PC-9 (cell line): ENCODE measurements at regions not wholly inside any gene's neighbourhood (a gene's known extent, or its start where the extent isn't known, plus 50 kb on each side); places are given as distances from the start of the nearest gene placed in this dataset.

ENCODE experiments used
- BruUV-seq: library from RNA; stranded (reverse); fragments of 400-500 nt; replicated peaks from 2 replicates; lab custom pipeline; 2021; lab: Mats Ljungman, UMichigan
- CTCF ChIA-PET: fragments of 300-600 bp; sonication (Branson Sonifier 250); formaldehyde crosslinking; loops from one replicate; lab custom pipeline; 2022; ENCODE audit warnings: antibody characterized with exemption; lab: Charles Lee
- POLR2A ChIA-PET: fragments of 300-600 bp; sonication (Branson Sonifier 250); formaldehyde crosslinking; loops from one replicate; lab custom pipeline; 2022; ENCODE audit warnings: antibody characterized with exemption; ENCODE audit not compliant: unreplicated experiment; lab: Charles Lee
- DNase-seq, 2 experiments: peaks; one replicate each; pipeline versions ENCODE4 v3.0.0 to v3.0.0-alpha.2; 2015 to 2022; ENCODE audit warnings: mixed read lengths in 1 of 2
- H2AFZ ChIP-seq: fragments of 200-600 bp; sonication (generic); 2 replicates; pipeline ENCODE4 v1.8.1; 2017; ENCODE audit warnings: antibody characterized with exemption
- H3F3A ChIP-seq: fragments of 200-600 bp; sonication (generic); 2 replicates; pipeline ENCODE4 v1.8.1; 2017; ENCODE audit warnings: antibody characterized with exemption, mild to moderate bottlenecking, low read depth; ENCODE audit not compliant: insufficient read depth
- H3K27ac ChIP-seq: fragments of 200-600 bp; sonication (generic); 2 replicates; pipeline ENCODE4 v1.6.1; 2016; ENCODE audit warnings: mixed run types
- H3K27me3 ChIP-seq: fragments of 200-600 bp; sonication (generic); 2 replicates; pipeline ENCODE4 v1.6.1; 2016; ENCODE audit warnings: low read depth, mixed run types; ENCODE audit not compliant: insufficient read depth
- H3K36me3 ChIP-seq: fragments of 200-600 bp; sonication (generic); 2 replicates; pipeline ENCODE4 v1.6.1; 2016; ENCODE audit warnings: low read depth, mixed run types
- H3K4me1 ChIP-seq: fragments of 200-600 bp; sonication (generic); replicated peaks from 2 replicates; pipeline ENCODE4 v1.6.1; 2016; ENCODE audit warnings: mixed run types; ENCODE audit not compliant: insufficient read depth
- H3K4me2 ChIP-seq: fragments of 200-600 bp; sonication (generic); 2 replicates; pipeline ENCODE4 v1.6.1; 2017; ENCODE audit warnings: mixed run types
- H3K4me3 ChIP-seq: fragments of 200-600 bp; sonication (generic); 2 replicates; pipeline ENCODE4 v1.6.1; 2016; ENCODE audit warnings: mixed run types
- H3K79me2 ChIP-seq: fragments of 200-600 bp; sonication (generic); 2 replicates; pipeline ENCODE4 v1.6.1; 2017; ENCODE audit warnings: low read depth, mixed run types
- H3K9me2 ChIP-seq: fragments of 200-600 bp; sonication (generic); 2 replicates; pipeline ENCODE4 v1.8.1; 2017; ENCODE audit warnings: mild to moderate bottlenecking; ENCODE audit not compliant: insufficient read depth
- H3K9me3 ChIP-seq: fragments of 200-600 bp; sonication (generic); 2 replicates; pipeline ENCODE4 v1.8.1; 2016; ENCODE audit warnings: low read depth; ENCODE audit not compliant: insufficient read depth
- H4K20me1 ChIP-seq: fragments of 200-600 bp; sonication (generic); 2 replicates; pipeline ENCODE4 v1.8.1; 2017; ENCODE audit not compliant: insufficient read depth
- CTCF ChIP-seq: fragments of 200-600 bp; sonication (generic); conservative IDR thresholded peaks from 2 replicates; pipeline ENCODE4 v1.6.1; 2017; ENCODE audit warnings: mixed run types, antibody characterized with exemption, mild to moderate bottlenecking, moderate library complexity
- EZH2 ChIP-seq: fragments of 200-600 bp; sonication (generic); IDR thresholded peaks from 2 replicates; pipeline ENCODE4 v1.8.0; 2017; ENCODE audit warnings: antibody characterized with exemption, low read depth
- intact Hi-C: fragments of 100-400 bp; cut with micrococcal nuclease; formaldehyde crosslinking; loops from one replicate; pipeline ENCODE4 v1.10.0; 2022; ENCODE audit not compliant: unreplicated experiment

- Histone ChIP-seq H3K4me2 (peak overlapping the region; percentile 66), H3K36me3 (no peaks in the 10 kb centered on the region), H3F3A (peaks cover 32% of the 10 kb centered on the region), H2AFZ (0 out of 2 replicates have a peak overlapping the region, but pooled peaks have one; percentile 20), H3K4me1 (peaks cover 38% of the 10 kb centered on the region), H4K20me1 (no peaks in the 10 kb centered on the region), H3K79me2 (no peaks in the 10 kb centered on the region), H3K4me3 (peak overlapping the region; percentile 17), H3K27me3 (no peaks in the 10 kb centered on the region), H3K27ac (peak overlapping the region; percentile 52), H3K9me2 (no peaks in the 10 kb centered on the region), H3K9me3 (no peaks in the 10 kb centered on the region)
- POLR2A ChIA-PET = interaction anchor here (0.7 kb wide), 1 partner anchor 164 kb away, joined by 5 read pairs; no protein-coding TSS in a partner anchor
- peak; percentile 25 to 84 for DNase-seq
- CTCF ChIA-PET = no interaction called here
- no peak for TF ChIP-seq CTCF
- no peak for TF ChIP-seq EZH2
- no TSS peak for BruUV-seq
- intact Hi-C loops = no loop called here
These were observed 115.7 kb upstream of the SALL4 start for GRCh38 chr20:51917886-51918535.

DNA sequence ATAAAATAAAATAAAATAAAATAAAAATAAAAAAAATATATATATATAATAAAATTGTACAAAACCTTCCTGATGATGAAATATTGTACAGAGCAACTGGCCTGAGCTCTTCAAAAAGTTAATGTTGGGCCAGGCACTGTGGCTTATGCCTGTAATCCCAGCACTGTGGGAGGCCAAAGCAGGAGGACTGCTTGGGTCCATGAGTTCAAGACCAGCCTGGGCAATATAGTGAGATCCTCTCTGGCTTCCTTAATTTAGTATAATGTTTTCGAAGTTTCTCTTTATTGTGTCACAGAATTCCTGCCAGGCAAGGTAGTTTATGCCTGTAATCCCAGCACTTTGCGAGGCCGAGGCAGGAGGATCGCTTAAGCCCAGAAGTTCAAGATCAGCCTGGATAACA is 113.9 kb upstream of the SALL4 start:
- Histone ChIP-seq H3K4me3 (no peak overlapping the region), H3K9me3 (no peaks in the 10 kb centered on the region), H3K9me2 (no peaks in the 10 kb centered on the region), H3K4me1 (peaks cover 44% of the 10 kb centered on the region), H3K4me2 (no peak overlapping the region), H3K36me3 (no peaks in the 10 kb centered on the region), H3K79me2 (no peaks in the 10 kb centered on the region), H3F3A (peaks cover 39% of the 10 kb centered on the region), H3K27ac (no peak overlapping the region), H3K27me3 (no peaks in the 10 kb centered on the region), H4K20me1 (no peaks in the 10 kb centered on the region), H2AFZ (no peak overlapping the region)
- no TSS peak for BruUV-seq
- no peak for DNase-seq
- TF ChIP-seq CTCF (no peak), EZH2 (no peak)
- intact Hi-C loops = no loop called here
- ChIA-PET POLR2A (no interaction called here), CTCF (no interaction called here)

- Histone ChIP-seq H3K9me2 (no peaks in the 10 kb centered on the region), H3K27me3 (no peaks in the 10 kb centered on the region), H4K20me1 (no peaks in the 10 kb centered on the region), H3K4me2 (no peak overlapping the region), H3K36me3 (no peaks in the 10 kb centered on the region), H3K27ac (no peak overlapping the region), H3K4me3 (no peak overlapping the region), H3K4me1 (peaks cover 55% of the 10 kb centered on the region), H3K79me2 (no peaks in the 10 kb centered on the region), H2AFZ (no peak overlapping the region), H3K9me3 (no peaks in the 10 kb centered on the region), H3F3A (peaks cover 51% of the 10 kb centered on the region)
- TF ChIP-seq CTCF (no peak), EZH2 (no peak)
- no TSS peak for BruUV-seq
- POLR2A ChIA-PET = no interaction called here
- CTCF ChIA-PET = interaction anchor here (0.6 kb wide), 1 partner anchor 75 kb away, joined by 3 read pairs; no protein-coding TSS in a partner anchor
- no peak for DNase-seq
- intact Hi-C loops = no loop called here
These were observed 112.4 kb upstream of the SALL4 start for GRCh38 chr20:51914758-51915157.
